ENCODE measurements at regions not wholly inside any gene's neighbourhood (a gene's known extent, or its start where the extent isn't known, plus 50 kb on each side); places are given as distances from the start of the nearest gene placed in this dataset.
A peak's percentile ranks its signal among the peaks of the same experiment; 100 is the strongest.

DNA sequence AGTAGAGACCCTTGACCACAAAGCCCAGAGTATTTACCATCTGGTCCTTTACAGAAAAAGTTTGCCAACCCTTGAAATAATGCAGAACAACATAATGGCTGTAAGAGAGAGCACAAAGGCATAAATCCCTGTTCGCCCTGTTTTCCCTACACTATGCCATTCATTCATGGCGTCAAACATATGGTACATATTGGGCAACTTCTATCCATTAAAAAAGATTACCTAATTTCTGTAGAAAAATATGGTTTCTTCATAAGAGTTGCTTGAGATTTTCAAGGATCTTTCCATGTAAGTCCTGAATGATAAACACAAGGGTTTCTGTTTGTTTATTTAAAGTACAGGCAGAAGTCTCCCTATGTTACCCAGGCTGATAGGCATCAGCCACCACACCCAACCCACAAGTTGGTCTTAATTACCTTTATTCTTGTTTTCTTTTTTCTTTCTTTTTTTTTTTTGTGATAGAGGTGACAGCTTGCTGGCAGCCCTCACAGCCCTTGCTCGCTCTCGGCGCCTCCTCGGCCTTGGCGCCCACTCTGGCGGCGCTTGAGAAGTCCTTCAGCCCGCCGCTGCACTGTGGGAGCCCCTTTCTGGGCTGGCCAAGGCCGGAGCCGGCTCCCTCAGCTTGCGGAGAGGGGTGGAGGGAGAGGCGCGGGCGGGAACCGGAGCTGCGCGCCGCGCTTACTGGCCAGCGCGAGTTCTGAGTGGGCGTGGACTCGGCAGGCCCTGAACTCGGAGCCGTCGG is 68.3 kb upstream of the NR5A2 start:
- peak; percentile 67 for DNase-seq

DNA sequence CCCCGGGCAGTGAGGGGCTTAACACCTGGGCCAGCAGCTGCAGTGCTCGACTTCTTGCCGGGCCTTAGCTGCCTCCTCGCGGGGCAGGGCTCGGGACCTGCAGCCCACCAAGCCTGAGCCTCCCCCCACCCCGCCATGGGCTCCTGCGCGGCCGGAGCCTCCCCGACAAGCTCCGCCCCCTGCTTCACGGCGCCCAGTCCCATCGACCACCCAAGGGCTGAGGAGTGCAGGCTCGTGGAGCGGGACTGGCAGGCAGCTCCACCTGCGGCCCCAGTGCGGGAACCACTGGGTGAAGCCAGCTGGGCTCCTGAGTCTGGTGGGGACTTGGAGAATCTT is 67.8 kb upstream of the NR5A2 start:
- DNase-seq = no peak

DNA sequence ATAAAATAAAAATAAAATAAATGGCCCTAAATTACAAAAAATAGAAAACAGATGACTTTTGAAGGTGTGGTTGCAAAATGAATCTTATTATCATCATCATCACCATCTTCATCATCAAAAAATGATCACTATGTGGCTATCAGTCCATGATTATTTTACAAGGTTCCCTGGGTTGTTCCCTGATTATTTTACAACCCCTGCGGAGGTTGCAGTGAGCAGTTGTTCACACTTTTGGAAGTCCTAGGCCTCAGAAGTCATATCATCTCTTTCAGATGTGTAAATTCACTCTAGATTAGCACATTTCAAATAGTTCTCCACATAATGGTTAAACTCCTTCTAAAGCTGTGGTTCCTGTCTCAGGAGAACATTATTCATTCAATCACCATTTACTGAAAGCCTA is 57.4 kb upstream of the NR5A2 start:
- DNase-seq = no peak

DNA sequence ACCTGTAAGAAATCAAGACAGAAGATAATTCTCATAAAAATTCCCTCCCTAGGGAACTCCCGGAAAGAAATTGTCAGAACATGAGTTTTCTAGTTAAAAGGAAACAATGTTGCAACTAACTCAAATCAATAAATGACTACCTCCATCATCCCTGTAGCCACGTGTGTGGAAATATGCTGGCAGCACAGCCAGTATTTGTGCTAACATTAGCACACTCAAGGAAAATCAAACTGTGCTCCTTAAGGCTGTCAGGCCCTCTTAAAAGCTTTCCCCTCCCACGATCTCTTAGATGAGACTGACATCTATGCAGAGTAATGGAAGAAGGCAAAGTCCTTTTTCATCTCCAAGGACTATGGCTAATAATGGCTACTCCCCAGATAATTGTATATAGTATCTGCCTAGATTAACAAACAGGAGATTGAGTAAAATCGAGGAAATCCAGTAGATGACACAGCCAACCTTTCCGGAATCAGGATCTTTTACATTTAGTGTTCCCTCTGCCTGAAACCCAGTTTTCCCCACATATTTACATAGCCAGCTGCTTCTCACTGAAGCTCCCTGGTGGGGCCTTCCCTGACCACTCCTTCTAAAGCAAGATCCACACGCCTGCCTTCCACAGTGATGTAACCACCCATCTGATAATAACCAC is 50.9 kb upstream of the NR5A2 start:
- no peak for DNase-seq
